ENCODE measurements at regions not wholly inside any gene's neighbourhood (a gene's known extent, or its start where the extent isn't known, plus 50 kb on each side); places are given as distances from the start of the nearest gene placed in this dataset.

DNA sequence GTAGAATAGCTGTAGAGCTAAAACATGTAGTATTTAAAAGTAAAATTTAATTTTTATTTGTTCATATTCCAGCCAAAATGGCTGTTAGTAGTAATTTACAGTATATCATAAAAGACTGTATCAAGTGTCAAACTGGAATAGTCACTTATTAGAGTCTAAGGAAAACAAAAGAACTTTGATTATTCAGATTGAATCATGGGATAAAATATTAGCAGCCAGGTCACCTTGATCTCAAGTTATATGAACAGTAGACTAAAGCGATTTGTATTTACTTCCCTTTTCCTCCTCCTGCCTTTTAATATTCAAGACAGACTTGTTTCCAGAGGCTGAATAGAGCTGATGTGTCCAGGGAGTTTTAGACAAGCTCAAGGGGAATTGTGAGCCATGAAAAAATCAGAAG is 54.4 kb downstream of the PMAIP1 start:
- in situ Hi-C loops (cut with MboI; ENCODE audit: low pct_ligation_motif_present in 1 of 4, low pct_unique_long_range_greater_than_20kb in 1 of 4, low sequenced_read_pairs in 3 of 4) (no loop called here), intact Hi-C loops (cut with DNase I; ENCODE audit: low total_unique reads) (no loop called here)
- H3K4me3 ChIP-seq = no peak overlapping the region
- H3K27ac ChIP-seq = no peak overlapping the region
- no peaks in the 10 kb centered on the region for H3K27me3 ChIP-seq
- no peaks in the 10 kb centered on the region for H3K36me3 ChIP-seq
- no peaks in the 10 kb centered on the region for H3K4me1 ChIP-seq
- DNase-seq = no peak
- H3K9me3 ChIP-seq = no peaks in the 10 kb centered on the region
- no peak for TF ChIP-seq POLR2AphosphoS5 (IDR thresholded peaks at IDR 0.05)
- no peak for TF ChIP-seq POLR2A (IDR thresholded peaks at IDR 0.05)
- TF ChIP-seq EP300 (IDR thresholded peaks at IDR 0.05; ENCODE audit: low read depth) = no peak
- TF ChIP-seq, protein P1, sequence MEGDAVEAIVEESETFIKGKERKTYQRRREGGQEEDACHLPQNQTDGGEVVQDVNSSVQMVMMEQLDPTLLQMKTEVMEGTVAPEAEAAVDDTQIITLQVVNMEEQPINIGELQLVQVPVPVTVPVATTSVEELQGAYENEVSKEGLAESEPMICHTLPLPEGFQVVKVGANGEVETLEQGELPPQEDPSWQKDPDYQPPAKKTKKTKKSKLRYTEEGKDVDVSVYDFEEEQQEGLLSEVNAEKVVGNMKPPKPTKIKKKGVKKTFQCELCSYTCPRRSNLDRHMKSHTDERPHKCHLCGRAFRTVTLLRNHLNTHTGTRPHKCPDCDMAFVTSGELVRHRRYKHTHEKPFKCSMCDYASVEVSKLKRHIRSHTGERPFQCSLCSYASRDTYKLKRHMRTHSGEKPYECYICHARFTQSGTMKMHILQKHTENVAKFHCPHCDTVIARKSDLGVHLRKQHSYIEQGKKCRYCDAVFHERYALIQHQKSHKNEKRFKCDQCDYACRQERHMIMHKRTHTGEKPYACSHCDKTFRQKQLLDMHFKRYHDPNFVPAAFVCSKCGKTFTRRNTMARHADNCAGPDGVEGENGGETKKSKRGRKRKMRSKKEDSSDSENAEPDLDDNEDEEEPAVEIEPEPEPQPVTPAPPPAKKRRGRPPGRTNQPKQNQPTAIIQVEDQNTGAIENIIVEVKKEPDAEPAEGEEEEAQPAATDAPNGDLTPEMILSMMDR (IDR thresholded peaks at IDR 0.05) = no peak
- WGBS, 2 donors (ENCODE audit: low coverage in 1 of 2) = 88 to 92% methylated on average over 1 of the region's 1 CpG

Small RNA genes lying in the stretch of these regions (small RNA-seq; reads per million reads assigned to genes)
- gene RN7SL342P (0 to 1.4 (median 0) reads per million in 4 donors), gene RNU4-17P (0 reads per million in 4 donors), gene RNU6-567P (0 reads per million in 4 donors)
